GM08714 (cell line): ENCODE measurements at regions not wholly inside any gene's neighbourhood (a gene's known extent, or its start where the extent isn't known, plus 50 kb on each side); places are given as distances from the start of the nearest gene placed in this dataset.
"Not testable (repeated sequence)": the region's sequence is repeated elsewhere in the genome, so short reads cannot be mapped to it uniquely, and the experiment has no call there.

Experiments
- H3K4me3 ChIP-seq: fragments of 200-500 bp; sonication (Bioruptor generic); 2 replicates; pipeline ENCODE4 v1.5.1; 2014; ENCODE audit warnings: mild to moderate bottlenecking, low read length, inconsistent platforms
- ZNF274 ChIP-seq: IDR thresholded peaks from 2 replicates; pipeline ENCODE4 v1.6.1; 2012; ENCODE audit warnings: mild to moderate bottlenecking, low read depth, low read length

GRCh38 chr14:105627701-105628100 lies 101.3 kb downstream of the TMEM121 start:
- H3K4me3 ChIP-seq = no peak overlapping the region
- TF ChIP-seq ZNF274 = no peak

- H3K4me3 ChIP-seq = not testable (repeated sequence)
Measured at GRCh38 chr14:105628126-105628525, 101.7 kb downstream of the TMEM121 start.

- not testable (repeated sequence) for H3K4me3 ChIP-seq
Measured at GRCh38 chr14:105628531-105629067, 102.2 kb downstream of the TMEM121 start.

GRCh38 chr14:105629091-105629885 lies 102.9 kb downstream of the TMEM121 start:
- not testable (repeated sequence) for H3K4me3 ChIP-seq

GRCh38 chr14:105629886-105630215 lies 103.5 kb downstream of the TMEM121 start:
- H3K4me3 ChIP-seq = no peak overlapping the region
- TF ChIP-seq ZNF274 = no peak

GRCh38 chr14:105630293-105630934 lies 104.0 kb downstream of the TMEM121 start:
- not testable (repeated sequence) for H3K4me3 ChIP-seq

GRCh38 chr14:105630935-105631779 lies 104.8 kb downstream of the TMEM121 start:
- H3K4me3 ChIP-seq = not testable (repeated sequence)

GRCh38 chr14:105632010-105632409 lies 105.6 kb downstream of the TMEM121 start:
- H3K4me3 ChIP-seq = no peak overlapping the region
- no peak for TF ChIP-seq ZNF274

- H3K4me3 ChIP-seq = not testable (repeated sequence)
Measured at GRCh38 chr14:105633596-105633995, 107.2 kb downstream of the TMEM121 start.

- no peak for TF ChIP-seq ZNF274
- H3K4me3 ChIP-seq = no peak overlapping the region
Measured at GRCh38 chr14:105635560-105635959, 109.2 kb downstream of the TMEM121 start.

GRCh38 chr14:105636021-105636420 lies 109.6 kb downstream of the TMEM121 start:
- not testable (repeated sequence) for H3K4me3 ChIP-seq

- TF ChIP-seq ZNF274 = no peak
- H3K4me3 ChIP-seq = no peak overlapping the region
Measured at GRCh38 chr14:105636935-105637334, 110.6 kb downstream of the TMEM121 start.

- not testable (repeated sequence) for H3K4me3 ChIP-seq
Measured at GRCh38 chr14:105637345-105637744, 111.0 kb downstream of the TMEM121 start.

GRCh38 chr14:105639969-105640931 lies 113.9 kb downstream of the TMEM121 start:
- H3K4me3 ChIP-seq = not testable (repeated sequence)
